ENCODE measurements at regions not wholly inside any gene's neighbourhood (a gene's known extent, or its start where the extent isn't known, plus 50 kb on each side); places are given as distances from the start of the nearest gene placed in this dataset.

DNA sequence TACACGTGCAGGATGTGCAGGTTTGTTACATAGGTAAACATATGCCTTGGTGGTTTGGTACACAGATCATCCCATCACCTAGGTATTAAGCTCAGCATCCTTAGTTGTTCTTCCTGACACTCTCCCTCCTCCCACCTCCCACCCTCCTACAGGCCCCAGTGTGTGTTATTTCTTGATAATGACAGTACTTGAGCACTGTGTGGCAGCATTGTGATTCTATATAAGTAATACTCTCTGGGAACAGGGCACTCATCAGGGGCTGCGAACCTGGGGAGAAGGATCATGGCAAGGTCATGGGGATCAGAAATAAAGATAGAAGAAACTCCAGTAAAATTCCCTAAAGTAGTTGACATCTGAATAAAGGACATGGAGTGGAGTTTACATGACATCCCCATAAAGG is 1256.2 kb upstream of the CRIM1 start:
- TF ChIP-seq EZH2 (IDR thresholded peaks at IDR 0.05; ENCODE audit: low read depth) (no peak), CTCF (conservative IDR thresholded peaks at IDR 0.05) (no peak)
- Histone ChIP-seq H3K9me2 (ENCODE audit: insufficient read depth) (peaks cover 3% of the 10 kb centered on the region; the same call in 1 of the 2 replicates), H3K79me2 (ENCODE audit: low read depth) (no peaks in the 10 kb centered on the region), H4K20me1 (ENCODE audit: insufficient read depth) (no peaks in the 10 kb centered on the region), H3K4me1 (replicated peaks; ENCODE audit: insufficient read depth) (no peaks in the 10 kb centered on the region), H2AFZ (no peak overlapping the region), H3K4me3 (no peak overlapping the region), H3K4me2 (no peak overlapping the region), H3K27ac (no peak overlapping the region), H3F3A (ENCODE audit: insufficient read depth, low read depth) (no peaks in the 10 kb centered on the region), H3K27me3 (ENCODE audit: insufficient read depth, low read depth) (no peaks in the 10 kb centered on the region), H3K9me3 (ENCODE audit: insufficient read depth, low read depth) (no peaks in the 10 kb centered on the region), H3K36me3 (ENCODE audit: low read depth) (no peaks in the 10 kb centered on the region)
- ChIA-PET CTCF (no interaction called here), POLR2A (ENCODE audit: unreplicated experiment) (interaction anchor here (0.7 kb wide), 1 partner anchor 1125 kb away, joined by 5 read pairs; no protein-coding TSS in a partner anchor)
- intact Hi-C loops (cut with micrococcal nuclease; ENCODE audit: unreplicated experiment), result no loop called here
- DNase-seq, result no peak
- BruUV-seq (replicated peaks), result no TSS peak

DNA sequence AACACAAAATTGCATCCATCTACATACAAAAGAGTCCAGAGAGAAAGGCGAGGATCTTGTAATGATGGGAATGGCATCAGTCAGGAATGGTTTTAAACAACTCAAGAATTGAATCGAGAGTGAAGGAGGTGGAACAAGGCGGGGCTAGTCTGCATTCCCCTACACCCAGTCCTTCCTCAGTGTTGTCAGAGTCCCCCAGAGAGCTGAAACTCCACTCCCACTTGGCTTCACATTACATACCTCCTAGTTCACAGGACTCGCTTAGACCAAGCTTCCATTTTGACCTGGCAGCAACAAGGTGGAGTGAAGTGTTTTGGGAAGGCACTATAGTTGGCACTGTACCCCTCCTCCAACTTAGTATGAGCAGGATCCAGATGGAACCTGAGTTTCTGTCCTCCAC is 1273.5 kb upstream of the CRIM1 start:
- no peak overlapping the region for H3K27ac ChIP-seq
- TF ChIP-seq EZH2 (IDR thresholded peaks at IDR 0.05; ENCODE audit: low read depth) (no peak), CTCF (conservative IDR thresholded peaks at IDR 0.05) (no peak)

DNA sequence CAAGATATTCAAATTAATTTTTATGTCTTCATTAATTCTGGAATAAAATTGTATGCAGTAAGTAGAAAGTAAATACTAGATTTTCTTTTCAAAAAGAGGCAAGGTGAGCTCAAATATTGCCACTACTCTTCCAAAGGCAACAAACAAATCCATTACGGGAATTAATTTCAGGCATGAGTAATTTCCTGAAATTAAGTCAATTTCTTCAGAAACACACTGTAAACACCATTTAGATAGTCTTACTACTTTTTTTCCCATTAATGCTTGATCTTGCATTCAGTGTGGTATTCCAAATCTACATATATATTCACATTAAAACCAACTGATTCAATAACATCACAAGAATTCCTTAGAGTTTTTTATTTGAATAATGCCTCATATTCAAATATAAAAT is 1274.0 kb upstream of the CRIM1 start:
- Histone ChIP-seq H3K27me3 (ENCODE audit: insufficient read depth, low read depth) (no peaks in the 10 kb centered on the region), H2AFZ (no peak overlapping the region), H3K4me2 (no peak overlapping the region), H3K36me3 (ENCODE audit: low read depth) (no peaks in the 10 kb centered on the region), H3K4me1 (replicated peaks; ENCODE audit: insufficient read depth) (no peaks in the 10 kb centered on the region), H3F3A (ENCODE audit: insufficient read depth, low read depth) (no peaks in the 10 kb centered on the region), H4K20me1 (ENCODE audit: insufficient read depth) (no peaks in the 10 kb centered on the region), H3K79me2 (ENCODE audit: low read depth) (no peaks in the 10 kb centered on the region), H3K9me2 (ENCODE audit: insufficient read depth) (no peaks in the 10 kb centered on the region), H3K4me3 (no peak overlapping the region), H3K9me3 (ENCODE audit: insufficient read depth, low read depth) (no peaks in the 10 kb centered on the region), H3K27ac (no peak overlapping the region)
- BruUV-seq (replicated peaks), result no TSS peak
- TF ChIP-seq CTCF (conservative IDR thresholded peaks at IDR 0.05) (no peak), EZH2 (IDR thresholded peaks at IDR 0.05; ENCODE audit: low read depth) (no peak)
- POLR2A ChIA-PET (ENCODE audit: unreplicated experiment), result no interaction called here
- DNase-seq, result no peak
- CTCF ChIA-PET, result no interaction called here
- intact Hi-C loops (cut with micrococcal nuclease; ENCODE audit: unreplicated experiment), result no loop called here

More for the DNA sequence above, 1273.5 kb upstream of the CRIM1 start:
- no peak overlapping the region for H2AFZ ChIP-seq
- no peak for DNase-seq
- no peaks in the 10 kb centered on the region for H3K9me2 ChIP-seq (ENCODE audit: insufficient read depth)
- H3K4me2 ChIP-seq, result no peak overlapping the region
- H3K4me3 ChIP-seq, result no peak overlapping the region
- no peaks in the 10 kb centered on the region for H3K4me1 ChIP-seq (replicated peaks; ENCODE audit: insufficient read depth)
- BruUV-seq (replicated peaks), result no TSS peak
- no peaks in the 10 kb centered on the region for H4K20me1 ChIP-seq (ENCODE audit: insufficient read depth)
- H3F3A ChIP-seq (ENCODE audit: insufficient read depth, low read depth), result no peaks in the 10 kb centered on the region
- peaks cover 2% of the 10 kb centered on the region; the same call in 1 of the 2 replicates for H3K9me3 ChIP-seq (ENCODE audit: insufficient read depth, low read depth)
- intact Hi-C loops (cut with micrococcal nuclease; ENCODE audit: unreplicated experiment), result no loop called here
- POLR2A ChIA-PET (ENCODE audit: unreplicated experiment), result no interaction called here
- no peaks in the 10 kb centered on the region for H3K36me3 ChIP-seq (ENCODE audit: low read depth)
- no peaks in the 10 kb centered on the region for H3K79me2 ChIP-seq (ENCODE audit: low read depth)
- no peaks in the 10 kb centered on the region for H3K27me3 ChIP-seq (ENCODE audit: insufficient read depth, low read depth)
- CTCF ChIA-PET, result no interaction called here

All from PC-9 (cell line).